GM19395 (cell line): ENCODE measurements at regions not wholly inside any gene's neighbourhood (a gene's known extent, or its start where the extent isn't known, plus 50 kb on each side); places are given as distances from the start of the nearest gene placed in this dataset.

ENCODE experiments used
- ATAC-seq: cut with Tn5 transposase; IDR thresholded peaks from one replicate; pipeline ENCODE4 v1.9.1; 2021; ENCODE audit warnings: mild to moderate bottlenecking, moderate library complexity; ENCODE audit not compliant: unreplicated experiment

DNA sequence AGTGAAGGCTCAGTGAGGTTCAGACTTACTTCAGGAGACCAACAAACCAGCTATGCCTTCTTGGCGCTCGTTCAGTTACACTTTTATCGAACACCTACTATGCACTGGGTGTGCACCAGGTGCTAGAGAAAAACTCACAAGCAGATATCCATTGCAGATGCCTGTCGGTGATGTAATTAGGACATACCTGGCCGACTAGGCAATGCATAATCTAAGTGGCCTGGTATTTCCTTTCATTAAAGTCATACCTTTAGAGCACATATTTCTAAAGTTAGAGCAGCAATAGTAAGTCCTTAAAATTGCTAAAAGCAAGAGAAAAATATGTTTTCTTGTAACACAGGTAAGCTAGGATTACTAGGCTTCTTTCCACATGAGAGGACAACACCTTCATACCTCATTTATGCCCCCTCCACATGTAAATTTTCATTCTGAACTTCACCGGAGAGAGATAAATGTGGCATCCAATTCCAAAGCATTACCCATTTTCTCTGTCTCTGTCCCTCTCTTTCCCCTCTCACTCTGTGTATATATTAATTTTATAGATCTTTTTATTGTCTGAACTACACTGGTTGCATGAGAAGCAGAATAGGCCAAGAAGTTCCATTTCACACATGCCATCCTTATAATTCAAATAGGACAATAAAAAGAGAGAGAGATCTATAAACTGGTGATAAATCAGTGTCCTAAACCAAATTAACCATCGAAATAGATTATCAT lies 242.2 kb downstream of the SPTSSA start:
- ATAC-seq = no peak

DNA sequence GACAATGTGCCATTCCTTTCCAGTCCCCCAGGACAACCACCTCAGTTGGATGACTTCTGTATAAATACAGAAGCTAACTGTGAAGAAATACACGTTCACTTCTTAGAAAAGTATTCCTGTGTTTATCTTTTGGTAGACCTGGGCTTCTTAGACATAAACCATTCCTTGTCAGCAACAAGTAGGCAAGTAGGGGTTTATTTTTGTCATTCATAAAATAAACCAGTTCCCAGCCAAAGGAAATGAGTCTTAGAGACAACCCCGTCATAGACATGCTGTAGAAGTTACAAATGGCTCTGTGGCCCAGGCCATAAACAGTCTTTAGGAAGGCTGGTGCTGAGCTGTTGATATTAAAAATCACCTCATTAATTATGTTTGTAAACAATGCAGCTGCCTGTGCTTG lies 243.2 kb downstream of the SPTSSA start:
- ATAC-seq = no peak

DNA sequence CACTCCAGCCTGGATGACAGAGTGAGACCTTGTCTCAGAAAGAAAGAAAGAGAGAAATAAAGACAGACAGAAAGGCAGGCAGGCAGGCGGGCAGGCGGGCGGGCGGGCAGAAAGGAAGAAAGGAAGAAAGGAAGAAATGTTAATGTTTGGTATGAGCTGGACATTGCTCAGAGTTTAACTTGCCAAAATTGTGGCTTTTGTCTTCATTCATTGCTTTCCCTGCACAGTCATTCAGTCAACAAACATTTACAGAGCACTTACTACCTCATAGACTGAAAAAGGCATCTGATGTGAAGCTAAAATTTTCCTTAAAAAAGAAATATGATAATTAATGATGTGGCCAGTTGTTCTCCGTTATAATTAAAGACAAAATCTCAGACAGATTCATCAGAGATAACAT lies 247.1 kb downstream of the SPTSSA start:
- no peak for ATAC-seq

DNA sequence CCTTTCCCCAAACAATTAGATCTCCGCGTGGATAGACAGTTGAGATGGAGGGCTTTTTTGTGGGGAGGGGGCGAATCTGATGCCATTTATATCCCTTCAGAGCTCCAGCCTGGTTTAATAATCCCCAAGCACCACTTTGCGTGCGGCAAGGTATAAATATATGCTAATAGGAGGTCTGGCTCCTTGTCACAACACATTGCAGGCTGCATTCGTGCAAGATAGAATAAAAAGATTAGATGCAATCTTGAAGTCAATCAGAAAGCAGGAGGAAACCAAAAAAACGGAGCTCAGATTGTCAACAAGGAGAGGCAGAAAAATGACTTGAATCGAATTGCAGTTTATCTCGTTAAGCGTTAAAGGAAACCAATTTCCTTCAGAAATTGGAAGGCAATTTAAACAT lies 248.7 kb downstream of the SPTSSA start:
- ATAC-seq = no peak

DNA sequence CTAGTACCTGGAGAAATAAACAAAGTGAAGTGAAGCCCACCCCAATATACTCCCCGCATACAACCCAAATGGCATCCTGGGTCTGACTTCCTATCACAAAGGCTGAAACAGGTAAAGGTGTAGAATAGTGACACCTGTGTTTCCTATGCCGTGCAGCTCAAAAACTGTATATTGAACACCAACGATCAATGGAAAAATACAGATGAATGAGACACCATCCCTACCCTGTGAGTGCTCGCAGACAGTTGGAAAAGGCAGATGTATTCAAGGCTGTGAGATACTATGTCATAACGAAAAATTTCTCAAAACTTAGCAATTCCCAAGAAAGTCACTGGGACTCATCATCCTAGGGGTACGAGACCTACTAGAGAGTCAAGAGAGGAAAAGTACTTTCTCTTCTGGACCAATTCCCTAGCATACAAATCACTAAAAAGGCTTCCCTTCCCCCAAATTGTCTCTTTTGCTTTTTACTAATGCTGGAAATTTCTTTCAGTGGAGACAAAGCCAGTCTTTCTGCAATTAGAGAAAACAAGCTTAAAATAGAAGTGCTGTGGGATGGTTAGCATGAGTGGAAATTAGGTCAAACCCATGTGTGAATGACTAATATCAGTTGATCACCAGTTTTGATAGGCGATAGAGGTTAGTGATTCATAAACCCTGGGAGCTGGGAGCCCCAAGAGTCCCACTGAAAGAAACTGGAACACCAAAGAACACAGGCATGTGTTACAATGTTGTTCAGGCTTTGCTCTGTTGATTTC lies 249.7 kb downstream of the SPTSSA start:
- no peak for ATAC-seq

DNA sequence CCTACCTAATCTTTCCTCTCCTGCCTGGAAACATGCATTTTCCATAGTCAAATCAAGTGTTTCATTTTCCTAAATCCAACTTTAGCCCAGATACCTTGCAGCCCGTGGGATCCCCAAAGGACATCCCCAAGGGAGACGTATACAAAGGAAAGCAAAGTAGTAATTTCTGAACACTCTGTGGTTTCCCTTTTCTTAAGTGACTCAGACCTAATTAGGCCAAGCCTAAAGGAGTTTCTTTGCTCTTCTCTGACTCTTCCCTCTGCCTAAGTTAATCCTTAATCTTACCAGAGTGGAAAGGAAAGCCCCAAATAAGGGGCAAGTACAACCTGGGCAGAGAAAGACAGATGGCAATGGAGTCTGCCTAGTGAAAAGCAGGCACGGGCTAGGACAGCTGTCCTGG lies 250.3 kb downstream of the SPTSSA start:
- peak; percentile 79 for ATAC-seq

DNA sequence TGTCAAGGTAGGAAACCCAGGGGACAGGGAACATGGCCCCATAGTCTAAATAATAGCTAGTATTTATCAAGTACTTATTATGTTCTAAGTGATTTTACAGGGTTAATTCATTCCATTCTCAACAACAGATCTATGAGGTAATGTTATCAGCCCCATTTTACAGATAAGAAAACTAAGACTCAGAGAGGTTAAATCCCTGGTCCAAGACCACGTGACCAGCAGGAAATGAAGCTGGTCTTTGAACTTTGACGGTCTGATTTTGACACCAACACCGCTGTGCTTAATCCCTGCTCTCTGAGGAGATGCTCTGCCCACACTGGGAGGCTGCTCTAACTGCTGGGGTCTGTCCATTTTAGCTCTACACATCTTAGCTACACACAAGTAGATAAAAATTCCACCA lies 253.5 kb downstream of the SPTSSA start:
- no peak for ATAC-seq

DNA sequence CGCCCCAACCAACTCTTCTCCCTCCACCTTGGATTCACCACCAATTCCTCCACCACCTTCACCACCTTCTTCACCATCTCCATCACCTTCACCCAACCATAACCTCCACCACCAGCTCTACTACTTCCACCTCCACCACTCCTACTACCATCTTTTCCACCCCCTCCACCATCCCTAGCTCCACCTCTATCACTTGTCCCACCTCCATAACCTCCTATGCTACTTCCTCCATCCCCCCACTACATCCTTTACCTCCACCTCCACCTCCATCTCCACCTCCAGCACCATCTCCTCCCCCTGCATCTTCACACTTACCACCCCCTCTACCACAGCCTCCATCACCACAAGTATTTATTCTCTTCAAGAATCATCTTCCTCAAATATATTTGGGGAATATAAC lies 254.9 kb upstream of the EGLN3 start:
- ATAC-seq = no peak

DNA sequence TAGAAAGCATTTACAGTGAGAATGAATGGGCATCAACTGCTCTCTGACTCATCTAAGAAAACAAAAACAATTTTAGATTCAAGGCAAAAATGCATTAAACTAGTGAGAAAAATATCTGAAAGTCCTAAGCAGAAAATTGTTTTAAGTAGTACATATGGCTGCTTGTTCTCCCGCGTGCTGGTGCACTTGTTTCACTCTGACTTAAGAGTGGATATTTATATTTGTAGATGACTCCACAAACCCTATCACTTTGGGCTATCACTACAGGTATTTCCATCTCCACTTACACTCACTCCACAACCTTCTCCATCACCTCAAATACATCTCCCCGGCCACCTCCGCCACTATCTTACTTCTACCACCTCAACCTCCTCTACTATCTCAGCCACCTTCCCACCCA lies 253.9 kb upstream of the EGLN3 start:
- ATAC-seq = no peak

DNA sequence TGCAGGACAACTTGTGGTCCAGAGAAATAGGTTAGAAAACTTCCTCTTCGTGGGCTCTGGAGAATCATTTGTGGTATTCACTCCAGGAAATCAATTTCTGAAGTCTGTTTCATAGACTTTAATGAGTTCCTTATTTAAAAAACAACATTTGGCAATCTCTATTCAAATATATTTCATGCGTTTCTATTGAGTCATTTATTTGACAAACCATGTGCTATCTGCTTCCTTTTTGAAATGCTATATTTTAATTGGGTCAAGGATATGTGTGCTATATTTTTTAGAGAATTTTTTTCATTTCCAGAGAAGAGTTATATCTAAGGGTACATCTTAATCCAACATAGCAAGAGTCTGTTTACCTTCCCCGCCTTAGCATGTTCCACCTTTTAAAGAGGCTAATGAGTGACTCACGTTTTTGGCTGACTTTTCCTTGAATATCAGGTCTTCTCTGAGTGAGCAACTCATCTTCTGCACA lies 252.4 kb upstream of the EGLN3 start:
- ATAC-seq = no peak

DNA sequence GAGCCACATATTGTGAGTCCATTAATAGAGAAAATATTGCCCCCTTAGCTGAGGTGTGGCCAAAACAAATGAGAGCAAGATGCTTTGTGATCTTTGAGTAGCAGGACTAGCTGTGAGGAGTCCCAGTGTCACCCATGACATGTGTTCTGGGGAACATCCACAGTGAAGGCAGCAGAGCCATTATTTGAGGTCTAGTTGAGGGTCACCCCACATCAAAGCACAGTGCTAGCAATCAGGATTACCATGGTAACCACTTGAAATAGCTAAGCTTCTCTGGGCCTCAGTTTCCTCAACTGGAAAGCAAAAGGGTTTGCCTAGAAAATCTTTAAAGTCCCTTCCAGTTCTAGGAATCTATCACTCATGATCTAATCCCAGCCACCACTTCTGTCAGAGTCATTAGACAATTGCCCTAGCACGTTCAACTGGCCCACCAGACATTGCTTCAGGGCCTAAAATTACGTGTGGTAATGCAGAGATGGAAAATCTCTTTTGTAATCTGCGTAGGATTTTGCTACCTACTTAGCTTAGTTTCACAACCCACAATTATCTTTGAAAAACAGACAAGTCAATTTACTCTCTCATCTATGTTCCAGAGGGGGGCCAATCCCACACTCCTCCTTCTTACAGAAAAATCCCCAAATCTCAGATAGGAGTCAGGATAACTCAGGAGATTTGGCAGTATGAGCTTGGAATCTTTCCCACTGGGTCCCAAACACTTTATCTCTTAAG lies 251.2 kb upstream of the EGLN3 start:
- ATAC-seq = no peak

DNA sequence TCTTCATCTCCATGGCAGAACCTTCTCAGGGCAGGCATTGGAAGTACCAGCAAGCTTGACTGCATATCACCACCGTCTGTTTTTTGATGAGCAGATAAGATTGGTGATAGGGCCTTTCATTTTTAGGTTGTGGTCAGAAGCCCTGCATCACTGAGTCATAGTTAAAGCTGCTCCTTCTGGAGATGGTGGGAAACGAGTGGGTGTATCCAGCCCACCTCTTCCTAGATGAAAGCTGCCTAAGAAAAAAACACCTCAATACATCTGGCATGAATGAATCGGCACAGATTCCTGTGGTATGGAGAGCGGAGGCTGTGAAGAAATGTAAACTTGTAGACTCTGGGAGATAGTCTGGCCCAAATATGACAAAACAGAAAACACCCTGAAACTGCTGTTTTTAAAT lies 248.7 kb upstream of the EGLN3 start:
- no peak for ATAC-seq

DNA sequence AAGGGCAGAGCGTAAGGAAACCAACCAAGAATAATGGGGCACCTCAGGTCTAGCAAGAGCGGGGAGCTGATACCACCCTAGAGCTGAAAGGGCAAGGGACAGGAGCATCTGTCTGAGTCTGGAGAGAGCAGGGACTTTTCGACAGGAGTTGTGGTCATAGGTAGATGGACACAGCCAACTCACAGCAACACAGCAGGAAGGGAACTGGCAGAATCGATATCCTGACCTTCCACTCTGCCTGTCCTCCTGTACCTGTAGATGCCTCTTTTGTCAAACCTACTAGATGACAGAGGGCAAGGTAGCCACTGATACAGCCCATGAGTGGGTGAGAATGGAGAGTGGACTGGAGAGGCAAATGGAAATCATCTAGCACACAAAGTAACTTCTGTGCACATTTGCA lies 247.2 kb upstream of the EGLN3 start:
- no peak for ATAC-seq

DNA sequence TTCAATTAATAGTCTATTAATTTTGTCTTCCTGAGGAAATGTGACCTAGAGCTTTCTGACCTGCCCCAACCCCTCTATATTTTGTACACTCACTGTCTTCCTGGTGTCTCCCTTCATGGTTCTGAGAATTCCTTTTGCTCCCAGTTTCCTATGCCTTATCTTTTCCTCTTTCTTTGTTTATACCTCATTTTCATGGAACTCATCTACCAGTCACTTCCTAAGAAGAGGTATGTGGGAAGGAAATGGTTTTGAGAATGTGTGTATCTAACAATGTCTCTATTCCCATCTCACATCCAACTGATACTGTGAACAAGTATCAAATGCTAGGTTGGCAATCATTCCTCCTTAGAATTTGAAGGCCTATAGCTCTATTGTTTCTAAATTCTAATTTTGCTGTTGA lies 245.1 kb upstream of the EGLN3 start:
- no peak for ATAC-seq

DNA sequence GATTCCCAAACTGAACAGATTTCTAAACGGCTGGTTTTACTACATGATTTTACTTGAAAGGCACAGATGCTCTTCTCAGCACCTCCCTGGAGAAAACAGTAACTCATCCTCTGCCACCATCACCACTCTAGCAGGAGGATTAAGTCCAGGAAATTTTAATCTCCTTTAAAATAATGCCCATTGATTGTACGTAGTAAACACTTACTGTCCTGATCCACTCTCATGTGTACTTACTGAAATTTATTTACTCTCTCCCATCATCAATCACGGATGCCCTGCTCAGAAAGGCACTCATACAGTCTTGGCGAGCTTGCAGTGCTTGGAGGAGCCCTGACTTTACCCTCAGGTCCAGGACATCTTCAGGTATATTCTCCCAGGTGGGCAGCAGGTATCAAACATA lies 239.8 kb upstream of the EGLN3 start:
- no peak for ATAC-seq

DNA sequence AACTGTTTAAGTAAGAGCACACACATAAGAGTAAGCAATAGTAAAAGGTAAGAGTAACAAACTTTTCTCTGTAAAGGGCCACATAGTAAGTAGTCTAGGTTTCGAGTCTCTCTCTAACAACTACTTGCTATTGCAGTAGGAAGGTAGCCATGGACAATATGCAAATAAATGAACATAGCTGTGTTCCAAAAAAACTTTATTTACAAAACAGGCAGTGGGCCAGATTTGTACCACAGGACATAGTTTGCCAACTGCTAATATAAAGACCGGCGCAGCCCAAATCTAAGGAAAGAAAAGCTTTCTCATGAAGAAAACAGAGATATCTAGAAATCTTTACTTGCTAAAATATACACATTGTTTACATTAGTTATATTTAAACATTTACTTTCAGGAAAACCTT lies 239.0 kb upstream of the EGLN3 start:
- no peak for ATAC-seq

DNA sequence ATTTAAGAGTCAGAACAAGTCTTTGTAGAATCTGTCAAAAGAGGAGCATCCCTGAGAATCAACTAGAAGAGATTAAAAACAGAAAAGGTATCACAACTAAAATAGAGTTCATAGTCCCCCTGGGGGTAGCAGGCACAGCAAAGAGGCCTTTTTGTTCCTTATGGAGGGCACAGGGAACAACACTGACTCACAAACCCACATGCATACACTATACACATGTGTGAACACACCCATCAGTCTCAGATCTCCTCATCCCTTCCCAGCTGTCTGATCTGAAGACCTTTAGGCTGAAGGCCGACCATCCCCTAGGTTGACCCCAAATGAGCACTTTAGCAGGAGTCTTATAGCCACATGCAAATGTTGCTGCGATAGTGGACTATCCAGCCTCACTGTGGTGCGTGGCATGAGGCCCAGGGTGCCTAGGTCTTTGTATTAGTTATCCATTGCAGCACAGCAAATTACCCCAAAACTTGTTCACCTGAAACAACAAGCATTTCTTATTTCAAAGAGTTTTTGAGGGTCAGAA lies 236.7 kb upstream of the EGLN3 start:
- ATAC-seq = no peak

DNA sequence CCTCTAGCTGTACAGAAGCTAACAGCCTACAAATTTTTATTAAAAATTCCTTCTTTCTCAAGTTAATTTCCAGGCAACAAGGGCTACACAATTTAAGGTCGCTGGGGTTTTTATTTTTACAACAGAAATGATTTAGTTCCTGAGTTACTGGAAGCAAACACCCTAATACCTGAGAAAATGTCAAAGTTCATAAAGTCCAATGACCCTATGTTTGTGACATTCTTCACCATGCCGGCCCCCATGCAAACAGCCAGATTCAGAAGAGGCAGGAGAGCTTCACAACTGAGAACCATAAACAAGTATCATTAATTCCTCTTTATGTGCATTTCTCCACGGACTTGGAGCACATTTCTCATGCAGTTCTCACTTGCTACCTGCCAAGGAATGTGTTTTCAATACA lies 236.2 kb upstream of the EGLN3 start:
- ATAC-seq = no peak

DNA sequence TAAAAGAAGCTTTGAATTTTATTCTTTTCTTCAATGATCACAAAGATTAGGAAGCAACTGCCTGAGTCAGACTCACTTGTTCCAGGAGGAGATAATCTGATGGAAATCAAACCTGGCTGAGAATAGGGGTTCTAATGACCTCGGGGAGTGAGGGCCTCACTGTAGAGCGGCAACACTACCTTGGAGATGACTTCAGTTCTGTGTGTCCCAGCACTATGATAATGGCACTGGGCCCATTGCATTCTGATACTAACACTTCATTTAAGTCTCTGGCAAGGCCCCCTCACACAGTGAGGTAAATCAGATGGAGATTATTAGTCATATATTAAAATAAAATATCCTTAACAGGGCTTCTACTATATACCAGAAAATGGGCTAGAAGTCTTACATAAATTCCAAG lies 233.3 kb upstream of the EGLN3 start:
- ATAC-seq = no peak

DNA sequence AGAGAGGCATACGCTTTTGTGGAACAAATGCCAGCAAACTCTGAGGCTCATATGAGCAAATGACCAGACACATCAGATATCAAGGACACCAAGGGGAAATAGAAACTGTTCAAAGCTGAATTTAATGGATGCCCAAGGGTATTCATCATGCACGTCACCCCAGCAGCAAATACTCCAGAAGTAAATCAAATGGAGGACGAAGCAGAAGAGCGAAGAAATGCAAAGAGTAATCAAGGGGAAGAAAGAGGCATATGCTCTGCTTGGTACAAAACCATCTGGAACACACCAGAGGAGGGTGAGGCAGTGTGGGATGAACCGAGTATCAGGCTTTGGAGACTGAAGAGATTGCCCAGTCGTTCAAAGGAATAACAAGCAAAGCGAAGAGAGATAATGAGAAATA lies 232.6 kb upstream of the EGLN3 start:
- ATAC-seq = no peak

DNA sequence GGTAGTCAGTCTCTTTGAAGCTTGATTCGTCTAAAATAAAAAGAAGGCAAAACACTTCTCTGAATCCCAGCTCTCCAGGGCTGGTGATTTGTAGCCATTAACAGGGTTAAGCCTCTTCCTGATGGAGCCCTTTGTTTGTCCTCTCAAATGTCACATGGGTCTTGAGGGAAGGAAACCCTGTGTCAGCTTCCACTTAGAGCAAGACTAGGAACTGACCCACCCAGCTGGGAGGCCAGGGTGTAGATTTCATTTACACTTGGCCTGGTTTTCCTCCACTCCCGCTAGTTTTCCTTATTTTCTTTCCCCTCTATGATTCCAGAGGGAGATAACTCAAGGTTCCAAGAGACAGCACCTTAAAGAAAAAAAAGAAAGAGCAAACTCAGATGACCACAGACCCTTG lies 230.5 kb upstream of the EGLN3 start:
- no peak for ATAC-seq

DNA sequence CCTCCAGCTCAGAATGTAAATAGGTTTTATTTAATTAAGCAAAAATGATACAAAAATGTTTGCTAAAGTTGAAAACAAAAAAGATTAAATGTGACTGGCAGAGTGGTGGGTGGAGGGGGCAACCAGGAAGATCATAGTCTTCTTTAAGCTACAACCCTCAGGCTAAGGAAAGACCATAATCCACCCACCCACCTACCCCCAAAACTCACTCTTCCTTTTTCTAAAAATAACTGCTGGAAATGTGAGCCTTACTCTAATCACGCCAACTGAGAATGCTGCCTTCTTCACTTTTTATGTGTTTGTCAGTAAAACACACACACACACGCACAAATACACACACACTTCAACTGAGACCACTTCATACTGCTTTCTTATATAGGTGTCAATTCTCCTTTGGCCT lies 230.0 kb upstream of the EGLN3 start:
- no peak for ATAC-seq
